ENCODE measurements at regions not wholly inside any gene's neighbourhood (a gene's known extent, or its start where the extent isn't known, plus 50 kb on each side); places are given as distances from the start of the nearest gene placed in this dataset.

- intact Hi-C loops (cut with DNase I): no loop called here
- Histone ChIP-seq H3K9me3 (no peaks in the 10 kb centered on the region), H3K4me3 (no peak overlapping the region), H3K27ac (no peak overlapping the region), H3K4me1 (no peaks in the 10 kb centered on the region), H3K27me3 (no peaks in the 10 kb centered on the region), H3K36me3 (no peaks in the 10 kb centered on the region)
- TF ChIP-seq POLR2A (IDR thresholded peaks at IDR 0.05) (no peak), CTCF (IDR thresholded peaks at IDR 0.05) (no peak), POLR2AphosphoS5 (IDR thresholded peaks at IDR 0.05) (no peak), EP300 (IDR thresholded peaks at IDR 0.05) (no peak)
- DNase-seq: no peak
Measured at GRCh38 chr21:32216293-32216692, 62.6 kb downstream of the MIS18A start.

GRCh38 chr21:32215306-32215685 is 63.6 kb downstream of the MIS18A start:
- Histone ChIP-seq H3K4me1 (no peaks in the 10 kb centered on the region), H3K27me3 (no peaks in the 10 kb centered on the region), H3K9me3 (no peaks in the 10 kb centered on the region), H3K36me3 (no peaks in the 10 kb centered on the region), H3K4me3 (no peak overlapping the region), H3K27ac (no peak overlapping the region)
- TF ChIP-seq CTCF (IDR thresholded peaks at IDR 0.05) (no peak), EP300 (IDR thresholded peaks at IDR 0.05) (no peak), POLR2A (IDR thresholded peaks at IDR 0.05) (no peak), POLR2AphosphoS5 (IDR thresholded peaks at IDR 0.05) (no peak)
- intact Hi-C loops (cut with DNase I): no loop called here
- DNase-seq: no peak
- 80 to 81% methylated on average over 5 of the region's 5 CpGs for WGBS, 2 donors

GRCh38 chr21:32214654-32215305 is 64.1 kb downstream of the MIS18A start:
- Histone ChIP-seq H3K9me3 (no peaks in the 10 kb centered on the region), H3K4me3 (no peak overlapping the region), H3K27me3 (no peaks in the 10 kb centered on the region), H3K36me3 (no peaks in the 10 kb centered on the region), H3K27ac (no peak overlapping the region), H3K4me1 (no peaks in the 10 kb centered on the region)
- no peak for DNase-seq
- WGBS, 2 donors: 74 to 78% methylated on average over 5 of the region's 5 CpGs
- intact Hi-C loops (cut with DNase I): no loop called here
- TF ChIP-seq POLR2AphosphoS5 (IDR thresholded peaks at IDR 0.05) (no peak), CTCF (IDR thresholded peaks at IDR 0.05) (no peak), EP300 (IDR thresholded peaks at IDR 0.05) (no peak), POLR2A (IDR thresholded peaks at IDR 0.05) (no peak)

- Histone ChIP-seq H3K9me3 (no peaks in the 10 kb centered on the region), H3K4me3 (no peak overlapping the region), H3K36me3 (no peaks in the 10 kb centered on the region), H3K27ac (no peak overlapping the region), H3K4me1 (no peaks in the 10 kb centered on the region), H3K27me3 (no peaks in the 10 kb centered on the region)
- no peak for DNase-seq
- TF ChIP-seq EP300 (IDR thresholded peaks at IDR 0.05): no peak
- TF ChIP-seq POLR2AphosphoS5 (IDR thresholded peaks at IDR 0.05): no peak
- TF ChIP-seq CTCF (IDR thresholded peaks at IDR 0.05): no peak
- no peak for TF ChIP-seq POLR2A (IDR thresholded peaks at IDR 0.05)
- intact Hi-C loops (cut with DNase I): no loop called here
- WGBS, 2 donors: 75 to 76% methylated on average over 4 of the region's 4 CpGs
Measured at GRCh38 chr21:32212116-32212515, 66.7 kb downstream of the MIS18A start.

GRCh38 chr21:32211306-32211705 is 67.5 kb downstream of the MIS18A start:
- Histone ChIP-seq H3K27me3 (no peaks in the 10 kb centered on the region), H3K4me1 (no peaks in the 10 kb centered on the region), H3K36me3 (no peaks in the 10 kb centered on the region), H3K27ac (no peak overlapping the region), H3K4me3 (no peak overlapping the region), H3K9me3 (no peaks in the 10 kb centered on the region)
- WGBS, 2 donors: 80 to 88% methylated on average over 3 of the region's 3 CpGs
- no peak for DNase-seq
- TF ChIP-seq POLR2A (IDR thresholded peaks at IDR 0.05) (no peak), CTCF (IDR thresholded peaks at IDR 0.05) (no peak), EP300 (IDR thresholded peaks at IDR 0.05) (no peak), POLR2AphosphoS5 (IDR thresholded peaks at IDR 0.05) (no peak)
- intact Hi-C loops (cut with DNase I): no loop called here
